Gastrocnemius medialis (tissue), 4 donors: ENCODE measurements at regions not wholly inside any gene's neighbourhood (a gene's known extent, or its start where the extent isn't known, plus 50 kb on each side); places are given as distances from the start of the nearest gene placed in this dataset.

Source experiments
- ATAC-seq, 2 donors: fragments of 150-250 bp; one replicate each; pipeline ENCODE4 v1.9.1; 2016
- DNase-seq, 2 donors: peaks; one replicate each; pipeline ENCODE4 v3.0.0-alpha.2; 2019
- H3K27ac ChIP-seq, 4 donors: fragments of 200-600 bp; sonication (generic); 1 replicate in 1 of 4; 2 replicates in 3 of 4; pipeline ENCODE4 v1.5.1; 2016 to 2018; ENCODE audit warnings: mild to moderate bottlenecking in 2 of 4, moderate library complexity in 1 of 4
- H3K27me3 ChIP-seq, 3 donors: fragments of 200-600 bp; sonication (generic) in 2 of 3; 1 replicate in 1 of 3; 2 replicates in 2 of 3; pipeline versions ENCODE4 v1.5.1 to v1.6.0; 2016 to 2019; ENCODE audit warnings: mild to moderate bottlenecking in 1 of 3, moderate library complexity in 1 of 3
- H3K36me3 ChIP-seq, 2 donors: fragments of 200-600 bp; sonication (generic) in 1 of 2; one replicate each; pipeline ENCODE4 v1.5.1; 2017 to 2018
- H3K4me1 ChIP-seq, 2 donors: fragments of 200-600 bp; sonication (generic) in 1 of 2; one replicate each; pipeline ENCODE4 v1.5.1; 2016 to 2017; ENCODE audit warnings: mild to moderate bottlenecking in 2 of 2
- H3K4me3 ChIP-seq, 4 donors: fragments of 200-600 bp; sonication (generic) in 3 of 4; 1 replicate in 1 of 4; 2 replicates in 3 of 4; pipeline ENCODE4 v1.5.1; 2016 to 2019; ENCODE audit warnings: mild to moderate bottlenecking in 2 of 4
- H3K9me3 ChIP-seq, 3 donors: fragments of 200-600 bp; sonication (generic) in 2 of 3; 1 replicate in 1 of 3; 2 replicates in 2 of 3; pipeline ENCODE4 v1.5.1; 2016 to 2019
- POLR2A ChIP-seq, 2 donors: fragments of 450-650 bp; IDR thresholded peaks; one replicate each; pipeline ENCODE4 v1.6.1; 2017; ENCODE audit warnings: antibody characterized with exemption in 2 of 2, mild to moderate bottlenecking in 2 of 2, moderate library complexity in 2 of 2
- in situ Hi-C, 4 donors: fragments of 200-750 bp; cut with MboI; loops; one replicate each; pipeline versions ENCODE4 v1.15.0 to v1.8.0; 2017; ENCODE audit warnings: low sequenced_read_pairs in 4 of 4
- intact Hi-C: fragments of 100-400 bp; cut with DNase I; formaldehyde crosslinking; loops from one replicate; pipeline ENCODE4 v1.15.1; 2023; ENCODE audit warnings: low total_unique reads
- TF ChIP-seq, protein P1 (sequence below), 5 experiments: fragments of 450-650 bp in 3 of 5; fragments of 200-600 bp in 2 of 5; sonication (generic) in 2 of 5; IDR thresholded peaks in 4 of 5; conservative IDR thresholded peaks in 1 of 5; 1 replicate in 4 of 5; 2 replicates in 1 of 5; pipeline ENCODE4 v1.5.1; 2016 to 2019; ENCODE audit warnings: antibody characterized with exemption in 5 of 5, mild to moderate bottlenecking in 3 of 5, moderate library complexity in 3 of 5

GRCh38 chr16:54993106-54993895 lies 62.6 kb downstream of the IRX5 start:
- intact Hi-C loops (no loop called here), in situ Hi-C loops (no loop called here)
- DNase-seq (no peak), ATAC-seq (no peak)
- no peaks in the 10 kb centered on the region for H3K4me1 ChIP-seq
- H3K36me3 ChIP-seq, result no peaks in the 10 kb centered on the region
- TF ChIP-seq, protein P1, sequence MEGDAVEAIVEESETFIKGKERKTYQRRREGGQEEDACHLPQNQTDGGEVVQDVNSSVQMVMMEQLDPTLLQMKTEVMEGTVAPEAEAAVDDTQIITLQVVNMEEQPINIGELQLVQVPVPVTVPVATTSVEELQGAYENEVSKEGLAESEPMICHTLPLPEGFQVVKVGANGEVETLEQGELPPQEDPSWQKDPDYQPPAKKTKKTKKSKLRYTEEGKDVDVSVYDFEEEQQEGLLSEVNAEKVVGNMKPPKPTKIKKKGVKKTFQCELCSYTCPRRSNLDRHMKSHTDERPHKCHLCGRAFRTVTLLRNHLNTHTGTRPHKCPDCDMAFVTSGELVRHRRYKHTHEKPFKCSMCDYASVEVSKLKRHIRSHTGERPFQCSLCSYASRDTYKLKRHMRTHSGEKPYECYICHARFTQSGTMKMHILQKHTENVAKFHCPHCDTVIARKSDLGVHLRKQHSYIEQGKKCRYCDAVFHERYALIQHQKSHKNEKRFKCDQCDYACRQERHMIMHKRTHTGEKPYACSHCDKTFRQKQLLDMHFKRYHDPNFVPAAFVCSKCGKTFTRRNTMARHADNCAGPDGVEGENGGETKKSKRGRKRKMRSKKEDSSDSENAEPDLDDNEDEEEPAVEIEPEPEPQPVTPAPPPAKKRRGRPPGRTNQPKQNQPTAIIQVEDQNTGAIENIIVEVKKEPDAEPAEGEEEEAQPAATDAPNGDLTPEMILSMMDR (IDR thresholded peaks at IDR 0.05 in 4 of 5, conservative IDR thresholded peaks at IDR 0.05 in 1 of 5), result no peak
- TF ChIP-seq POLR2A (IDR thresholded peaks at IDR 0.05), result no peak
- H3K4me3 ChIP-seq, result no peak overlapping the region
- peaks cover 4 to 6% (median 5%) of the 10 kb centered on the region in 3 donors for H3K27me3 ChIP-seq
- no peaks in the 10 kb centered on the region for H3K9me3 ChIP-seq
- H3K27ac ChIP-seq, result no peak overlapping the region

- H3K4me1 ChIP-seq, result no peaks in the 10 kb centered on the region
- no peaks in the 10 kb centered on the region for H3K36me3 ChIP-seq
- DNase-seq, result no peak
- H3K27ac ChIP-seq, result no peak overlapping the region
- H3K9me3 ChIP-seq, result no peaks in the 10 kb centered on the region
- TF ChIP-seq, protein P1 (IDR thresholded peaks at IDR 0.05 in 4 of 5, conservative IDR thresholded peaks at IDR 0.05 in 1 of 5), result no peak
- no peak for TF ChIP-seq POLR2A (IDR thresholded peaks at IDR 0.05)
- H3K4me3 ChIP-seq, result no peak overlapping the region
- peaks cover 4 to 8% (median 5%) of the 10 kb centered on the region in 3 donors for H3K27me3 ChIP-seq
- ATAC-seq, result no peak
- in situ Hi-C loops (no loop called here), intact Hi-C loops (no loop called here)
Measured at GRCh38 chr16:54996186-54996585, 65.5 kb downstream of the IRX5 start.

- no peak for ATAC-seq
- Histone ChIP-seq H3K4me1 (no peaks in the 10 kb centered on the region), H3K4me3 (no peak overlapping the region), H3K27ac (no peak overlapping the region), H3K36me3 (no peaks in the 10 kb centered on the region), H3K9me3 (no peaks in the 10 kb centered on the region), H3K27me3 (peaks cover 4 to 11% (median 5%) of the 10 kb centered on the region in 3 donors)
- TF ChIP-seq, protein P1 (IDR thresholded peaks at IDR 0.05 in 4 of 5, conservative IDR thresholded peaks at IDR 0.05 in 1 of 5), result no peak
- TF ChIP-seq POLR2A (IDR thresholded peaks at IDR 0.05), result no peak
- intact Hi-C loops, result no loop called here
- DNase-seq, result no peak
- in situ Hi-C loops, result no loop called here
Measured at GRCh38 chr16:54998834-54999233, 68.2 kb downstream of the IRX5 start.

DNA sequence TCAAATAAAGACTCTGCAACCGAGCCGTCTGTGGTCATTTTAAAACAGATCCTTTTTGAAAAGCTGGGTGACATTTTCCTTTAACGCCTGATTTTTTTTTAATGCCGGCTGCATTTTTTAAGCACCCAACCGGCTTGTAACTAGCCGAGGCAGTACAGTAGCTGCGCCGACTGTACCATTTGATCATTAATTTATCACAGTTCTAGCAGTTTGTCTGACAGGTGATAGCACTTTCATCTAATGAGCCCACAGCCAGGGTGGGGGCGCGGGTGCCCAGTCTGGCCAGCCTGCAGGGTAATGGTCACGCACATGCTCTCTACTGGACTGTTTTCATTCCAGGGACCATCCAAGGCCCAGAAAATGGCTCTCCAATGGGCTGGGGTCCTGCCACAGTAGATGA lies 68.8 kb downstream of the IRX5 start:
- H3K36me3 ChIP-seq, result no peaks in the 10 kb centered on the region
- in situ Hi-C loops (no loop called here), intact Hi-C loops (no loop called here)
- H3K4me1 ChIP-seq, result no peaks in the 10 kb centered on the region
- TF ChIP-seq, protein P1 (IDR thresholded peaks at IDR 0.05 in 4 of 5, conservative IDR thresholded peaks at IDR 0.05 in 1 of 5), result no peak
- no peak for TF ChIP-seq POLR2A (IDR thresholded peaks at IDR 0.05)
- H3K27ac ChIP-seq, result no peak overlapping the region
- ATAC-seq, result no peak
- H3K27me3 ChIP-seq, result peaks cover 4 to 11% (median 5%) of the 10 kb centered on the region in 3 donors
- no peaks in the 10 kb centered on the region for H3K9me3 ChIP-seq
- no peak for DNase-seq
- no peak overlapping the region for H3K4me3 ChIP-seq
